Mesothelial cell of epicardium (in vitro differentiated cells): ENCODE measurements at regions not wholly inside any gene's neighbourhood (a gene's known extent, or its start where the extent isn't known, plus 50 kb on each side); places are given as distances from the start of the nearest gene placed in this dataset.

ENCODE experiments used
- DNase-seq, 2 experiments: peaks; one replicate each; pipeline ENCODE4 v3.0.0; 2021; ENCODE audit warnings: low spot score in 2 of 2; ENCODE audit not compliant: unreplicated experiment in 2 of 2
- H3K27ac Mint-ChIP-seq: 2 replicates; pipeline ENCODE4 v1.8.0; 2021; ENCODE audit warnings: mixed read lengths
- H3K27me3 Mint-ChIP-seq: 2 replicates; pipeline ENCODE4 v1.8.0; 2021; ENCODE audit warnings: low read depth, mixed read lengths
- H3K36me3 Mint-ChIP-seq: 2 replicates; pipeline ENCODE4 v1.8.0; 2021; ENCODE audit warnings: mixed read lengths
- H3K4me1 Mint-ChIP-seq: 2 replicates; pipeline ENCODE4 v1.8.0; 2021; ENCODE audit warnings: mixed read lengths
- H3K4me3 Mint-ChIP-seq: 2 replicates; pipeline ENCODE4 v1.8.0; 2021; ENCODE audit warnings: mild to moderate bottlenecking, moderate library complexity, mixed read lengths
- H3K9me3 Mint-ChIP-seq: 2 replicates; pipeline ENCODE4 v1.8.0; 2021; ENCODE audit warnings: mixed read lengths
- CTCF ChIP-seq: fragments of 200-600 bp; sonication (generic); IDR thresholded peaks from one replicate; pipeline ENCODE4 v1.5.0; 2021; ENCODE audit warnings: antibody characterized with exemption; ENCODE audit not compliant: unreplicated experiment

DNA sequence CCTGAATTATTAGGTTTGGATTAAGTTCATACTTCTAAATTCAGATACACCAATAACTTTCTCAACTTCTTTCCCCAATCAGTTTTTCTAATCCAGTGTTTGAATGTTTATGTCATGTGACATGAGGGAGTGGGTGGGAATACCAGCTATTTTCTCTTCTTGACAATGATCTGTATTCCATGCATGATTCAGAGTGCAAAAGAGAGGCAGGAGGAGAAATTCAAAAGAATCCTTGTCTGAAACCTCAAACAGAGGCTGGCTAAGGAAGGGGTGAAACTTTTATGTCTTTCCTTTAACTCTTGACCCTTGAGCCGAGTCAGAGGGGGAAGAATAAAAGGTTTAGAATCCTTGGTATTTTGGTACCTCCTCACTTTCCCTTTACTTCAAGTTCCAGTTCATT lies 544.7 kb downstream of the SPRY1 start:
- no peaks in the 10 kb centered on the region for H3K36me3 Mint-ChIP-seq
- no peak for TF ChIP-seq CTCF
- no peak overlapping the region for H3K27ac Mint-ChIP-seq
- no peaks in the 10 kb centered on the region for H3K9me3 Mint-ChIP-seq
- DNase-seq, result no peak
- H3K27me3 Mint-ChIP-seq, result no peaks in the 10 kb centered on the region
- H3K4me3 Mint-ChIP-seq, result no peak overlapping the region
- peaks cover 30% of the 10 kb centered on the region for H3K4me1 Mint-ChIP-seq

- H3K36me3 Mint-ChIP-seq, result no peaks in the 10 kb centered on the region
- DNase-seq, result no peak
- H3K4me3 Mint-ChIP-seq, result no peak overlapping the region
- TF ChIP-seq CTCF, result no peak
- H3K27ac Mint-ChIP-seq, result no peak overlapping the region
- H3K9me3 Mint-ChIP-seq, result no peaks in the 10 kb centered on the region
- H3K4me1 Mint-ChIP-seq, result peaks cover 28% of the 10 kb centered on the region
- H3K27me3 Mint-ChIP-seq, result no peaks in the 10 kb centered on the region
Measured at GRCh38 chr4:123943976-123944375, 547.4 kb downstream of the SPRY1 start.

DNA sequence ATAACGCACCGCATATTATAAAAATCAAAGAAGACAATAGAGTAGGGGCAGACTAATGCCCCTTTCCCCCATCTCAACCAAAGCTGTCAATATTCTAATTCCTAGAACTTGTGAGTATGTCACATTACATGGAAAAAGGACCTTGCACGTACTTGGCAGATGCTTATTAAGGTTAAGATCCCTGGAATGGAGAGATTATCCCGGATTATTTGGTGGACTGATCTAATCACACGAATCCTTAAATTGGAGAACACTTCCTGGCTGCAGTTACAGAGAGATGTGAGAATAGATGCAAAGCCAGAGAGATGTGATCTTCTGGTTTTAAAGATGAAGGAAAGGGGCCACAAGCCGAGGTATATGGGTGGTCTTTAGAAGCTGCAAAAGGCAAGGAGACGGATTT lies 548.7 kb downstream of the SPRY1 start:
- Mint-ChIP-seq H3K36me3 (no peaks in the 10 kb centered on the region), H3K9me3 (no peaks in the 10 kb centered on the region), H3K4me3 (no peak overlapping the region), H3K27me3 (no peaks in the 10 kb centered on the region), H3K4me1 (peaks cover 25% of the 10 kb centered on the region), H3K27ac (no peak overlapping the region)
- no peak for TF ChIP-seq CTCF
- DNase-seq, result no peak

- no peaks in the 10 kb centered on the region for H3K27me3 Mint-ChIP-seq
- TF ChIP-seq CTCF, result no peak
- H3K4me1 Mint-ChIP-seq, result peaks cover 18% of the 10 kb centered on the region
- no peak overlapping the region for H3K27ac Mint-ChIP-seq
- H3K36me3 Mint-ChIP-seq, result no peaks in the 10 kb centered on the region
- H3K9me3 Mint-ChIP-seq, result no peaks in the 10 kb centered on the region
- H3K4me3 Mint-ChIP-seq, result no peak overlapping the region
- no peak for DNase-seq
Measured at GRCh38 chr4:123950530-123950929, 553.9 kb downstream of the SPRY1 start.

GRCh38 chr4:123952530-123953274 lies 556.1 kb downstream of the SPRY1 start:
- Mint-ChIP-seq H3K36me3 (no peaks in the 10 kb centered on the region), H3K4me1 (peaks cover 9% of the 10 kb centered on the region), H3K9me3 (no peaks in the 10 kb centered on the region), H3K27ac (no peak overlapping the region), H3K27me3 (no peaks in the 10 kb centered on the region), H3K4me3 (no peak overlapping the region)
- TF ChIP-seq CTCF, result no peak
- no peak for DNase-seq
